ENCODE measurements at regions not wholly inside any gene's neighbourhood (a gene's known extent, or its start where the extent isn't known, plus 50 kb on each side); places are given as distances from the start of the nearest gene placed in this dataset.

- no peak for TF ChIP-seq ZBTB11 (CRISPR knock-in tag; IDR thresholded peaks at IDR 0.05)
- no peak for TF ChIP-seq IKZF2 (IDR thresholded peaks at IDR 0.05)
- TF ChIP-seq POLR2A (IDR thresholded peaks at IDR 0.05; ENCODE audit: low read depth, low read length) = no peak
- no peak for TF ChIP-seq PML (IDR thresholded peaks at IDR 0.05; ENCODE audit: low read length)
- no peak for TF ChIP-seq PAX5 (IDR thresholded peaks at IDR 0.05; ENCODE audit: borderline replicate concordance, low read depth, low read length)
These were observed 190.8 kb downstream of the TENT5A start (continued) for GRCh38 chr6:81561731-81562130.

- no peak overlapping the region for H3K4me3 ChIP-seq
- no peaks in the 10 kb centered on the region for H4K20me1 ChIP-seq (ENCODE audit: control insufficient read depth, insufficient read depth)
- no TSS peak for BruUV-seq (replicated peaks)
- CTCF ChIA-PET = interaction anchor here (0.7 to 1.8 kb wide), 5 partner anchors 8 to 29 kb away, joined by 3 to 6 read pairs (median 4); no protein-coding TSS in a partner anchor
- intact Hi-C loops (cut with micrococcal nuclease; ENCODE audit: unreplicated experiment) = no loop called here
- RAD21 ChIA-PET (ENCODE audit: unreplicated experiment) = interaction anchor here (0.9 to 3.1 kb wide), 14 partner anchors 9 to 440 kb away, joined by 3 to 28 read pairs (median 6); partner anchors contain the start of gene TENT5A
- H3K27ac ChIP-seq (ENCODE audit: control insufficient read depth, insufficient read depth) = no peak overlapping the region
- no peak for FAIRE-seq
- no peaks in the 10 kb centered on the region for H3K27me3 ChIP-seq (replicated peaks in 1 of 2; ENCODE audit: control insufficient read depth in 2 of 2, insufficient read depth in 2 of 2, low read length in 1 of 2)
- H3K79me2 ChIP-seq (ENCODE audit: control insufficient read depth, insufficient read depth, low read length) = no peaks in the 10 kb centered on the region
- POLR2A ChIA-PET = interaction anchor here (0.9 to 2.3 kb wide), 3 partner anchors 26 to 30 kb away, joined by 3 to 10 read pairs (median 3); no protein-coding TSS in a partner anchor
- 20% methylated on average over 2 of the region's 2 CpGs for WGBS (ENCODE audit: insufficient coverage, insufficient replicate concordance, low lambda C conversion rate, missing lambda C conversion rate)
- TF ChIP-seq USF1 (IDR thresholded peaks at IDR 0.05; ENCODE audit: borderline replicate concordance, extremely low read length, insufficient read depth, low read depth, low read length) = no peak
- TF ChIP-seq NR2F1 (conservative IDR thresholded peaks at IDR 0.05) = peak; percentile 58
- no peak overlapping the region for H3K9ac ChIP-seq (ENCODE audit: control insufficient read depth, insufficient read depth, low read length)
- no peaks in the 10 kb centered on the region for H3K4me1 ChIP-seq (ENCODE audit: control insufficient read depth, insufficient read depth, low read length)
- no peak for ATAC-seq
- no peak overlapping the region for H3K4me2 ChIP-seq (ENCODE audit: control insufficient read depth, insufficient read depth)
- SMC1A ChIA-PET (ENCODE audit: uncharacterized antibody, unreplicated experiment) = interaction anchor here (0.8 to 3.1 kb wide), 22 partner anchors 9 to 347 kb away, joined by 3 to 18 read pairs (median 4); partner anchors contain the start of gene TENT5A
- H3K36me3 ChIP-seq (ENCODE audit: control insufficient read depth in 2 of 2, insufficient read depth in 2 of 2, low read length in 1 of 2) = no peaks in the 10 kb centered on the region
- in situ Hi-C loops (cut with MboI) = no loop called here
- H3K9me3 ChIP-seq (replicated peaks; ENCODE audit: control insufficient read depth, insufficient read depth, low read length) = no peaks in the 10 kb centered on the region
- no peak for DNase-seq (ENCODE audit: low read depth, low spot score)
- H2AFZ ChIP-seq (ENCODE audit: control insufficient read depth, low read depth, low read length) = no peak overlapping the region
These were observed 191.4 kb downstream of the TENT5A start for GRCh38 chr6:81561071-81561564.
